HG03139 (cell line): ENCODE measurements at regions not wholly inside any gene's neighbourhood (a gene's known extent, or its start where the extent isn't known, plus 50 kb on each side); places are given as distances from the start of the nearest gene placed in this dataset.

Experiments
- ATAC-seq: cut with Tn5 transposase; IDR thresholded peaks from one replicate; pipeline ENCODE4 v1.9.1; 2021; ENCODE audit not compliant: unreplicated experiment

DNA sequence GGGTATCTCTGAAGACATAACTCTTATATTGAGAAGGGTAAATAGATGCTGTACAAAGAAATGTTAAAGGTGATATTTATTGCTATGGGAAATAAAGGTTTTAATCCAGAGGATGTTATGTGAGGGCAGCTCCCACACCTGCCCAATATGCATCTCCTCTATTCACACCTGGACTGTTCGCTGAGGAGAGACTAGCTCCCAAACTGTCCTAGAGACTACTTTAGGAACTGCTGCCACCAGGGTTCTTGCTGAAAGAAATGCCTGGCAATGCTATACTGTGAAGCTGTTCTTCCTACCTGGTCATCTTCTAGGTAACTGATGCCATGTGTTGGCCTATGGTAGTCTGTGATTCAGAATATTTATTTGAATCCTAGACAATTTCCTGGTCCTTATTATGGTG lies 1421.5 kb upstream of the SPRY2 start:
- no peak for ATAC-seq

DNA sequence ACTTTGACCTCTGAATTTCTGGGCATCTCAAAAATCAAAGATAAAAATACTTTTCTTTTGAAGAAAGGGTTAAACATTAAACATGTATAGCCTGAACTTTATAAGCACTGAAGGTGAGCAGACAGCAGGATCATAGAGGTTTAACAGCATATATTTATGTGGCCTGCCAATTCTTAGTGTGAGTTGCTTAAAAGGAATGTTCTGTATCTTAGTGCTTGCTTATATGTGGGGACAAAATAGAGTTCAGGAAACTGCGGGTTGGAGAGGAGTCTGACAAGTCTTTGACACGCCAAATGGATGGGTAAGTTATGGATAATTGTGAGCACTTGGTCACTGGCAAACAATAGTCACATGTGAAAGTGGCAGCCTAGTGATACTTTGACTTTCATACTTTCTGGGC lies 1419.4 kb upstream of the SPRY2 start:
- no peak for ATAC-seq

DNA sequence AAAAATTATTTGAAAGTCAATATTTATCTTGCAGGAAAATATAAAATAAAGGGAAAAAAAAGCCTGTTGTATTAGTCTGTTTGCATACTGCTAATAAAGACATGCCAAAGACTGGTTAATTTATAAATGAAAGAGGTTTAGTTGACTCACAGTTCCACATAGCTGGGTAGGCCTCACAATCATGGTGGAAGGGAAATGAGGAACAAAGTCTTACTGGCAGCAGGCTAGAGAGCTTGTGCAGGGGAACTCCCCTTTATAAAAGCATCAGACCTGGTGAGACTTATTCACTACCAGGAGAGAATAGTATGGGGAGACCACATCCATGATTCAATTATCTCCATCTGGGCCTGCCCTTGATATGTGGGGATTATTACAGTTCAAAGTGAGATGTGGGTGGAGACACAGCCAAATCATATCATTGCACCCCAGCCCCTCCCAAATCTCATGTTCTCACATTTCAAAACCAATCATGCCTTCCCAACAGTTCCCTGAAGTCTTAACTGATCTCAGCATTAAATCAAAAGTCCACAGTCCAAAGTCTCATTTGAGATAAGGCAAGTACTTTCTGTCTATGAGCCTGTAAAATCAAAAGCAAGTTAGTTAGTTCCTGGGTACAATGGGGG lies 1416.5 kb upstream of the SPRY2 start:
- no peak for ATAC-seq

DNA sequence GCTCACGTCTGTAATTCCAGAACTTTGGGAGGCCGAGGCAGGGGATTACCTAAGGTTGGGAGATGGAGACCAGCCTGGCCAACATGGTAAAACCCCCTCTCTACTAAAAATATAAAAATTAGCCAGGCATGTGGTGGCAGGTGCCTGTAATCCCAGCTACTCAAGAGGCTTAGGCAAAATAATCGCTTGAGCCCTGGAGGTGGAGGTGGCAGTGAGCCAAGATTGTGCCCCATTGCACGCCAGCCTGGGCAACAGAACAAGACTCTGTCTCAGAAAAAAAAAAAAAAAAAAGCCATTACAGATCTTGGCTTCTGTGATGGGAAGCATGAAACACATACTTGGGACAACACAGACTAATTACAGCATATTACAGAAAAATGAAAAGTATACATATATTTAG lies 1404.5 kb upstream of the SPRY2 start:
- no peak for ATAC-seq

DNA sequence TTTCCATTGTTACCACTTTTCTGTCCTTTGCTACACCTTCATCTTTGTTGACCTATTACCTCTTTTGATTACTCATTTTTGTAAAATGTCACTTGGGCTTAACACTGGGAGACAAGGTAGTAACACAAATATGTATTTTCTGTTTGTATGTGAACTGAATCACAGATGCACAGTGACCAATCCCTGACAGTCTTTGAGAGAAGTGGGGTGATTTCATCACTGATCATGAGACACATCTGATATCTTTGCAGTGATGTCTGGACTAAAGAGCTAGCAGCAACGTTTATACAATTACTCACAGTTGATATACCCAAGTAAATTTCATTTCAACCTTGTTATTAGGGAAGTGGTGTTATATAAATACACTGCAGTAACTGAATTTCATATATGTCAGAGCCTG lies 1397.4 kb upstream of the SPRY2 start:
- no peak for ATAC-seq

DNA sequence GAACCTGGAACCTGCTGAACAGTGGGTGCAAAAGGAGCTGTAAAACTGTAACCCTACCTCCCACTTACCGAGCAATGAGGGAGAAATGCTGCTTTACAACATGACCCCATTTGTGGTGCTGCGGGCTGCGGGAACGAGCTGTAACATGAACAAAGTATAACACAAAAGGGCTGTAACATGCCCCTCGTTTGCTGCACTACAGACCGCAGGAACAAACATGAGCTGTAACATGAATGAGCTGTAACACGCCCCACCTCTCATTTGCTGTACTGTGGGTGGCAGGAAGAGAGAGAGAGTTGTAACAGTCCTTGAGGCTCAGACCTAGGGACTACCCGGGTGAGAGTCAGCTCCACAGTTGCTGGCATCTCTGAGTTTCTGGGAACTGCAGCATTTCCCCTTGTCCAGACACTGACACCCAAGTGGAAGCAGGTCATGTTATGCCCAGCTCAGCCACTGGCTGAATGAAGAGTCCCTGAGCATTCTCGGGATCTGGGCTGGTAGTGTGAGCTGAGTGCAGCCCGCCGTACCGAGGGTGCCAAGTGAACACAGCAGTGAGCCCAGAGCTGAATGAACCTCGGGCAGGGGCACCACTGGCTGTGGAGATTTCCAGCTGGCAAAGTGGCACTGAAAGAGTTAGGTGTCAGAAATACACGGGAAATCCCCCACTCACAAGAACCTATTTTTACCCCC lies 1385.3 kb upstream of the SPRY2 start:
- ATAC-seq: no peak

DNA sequence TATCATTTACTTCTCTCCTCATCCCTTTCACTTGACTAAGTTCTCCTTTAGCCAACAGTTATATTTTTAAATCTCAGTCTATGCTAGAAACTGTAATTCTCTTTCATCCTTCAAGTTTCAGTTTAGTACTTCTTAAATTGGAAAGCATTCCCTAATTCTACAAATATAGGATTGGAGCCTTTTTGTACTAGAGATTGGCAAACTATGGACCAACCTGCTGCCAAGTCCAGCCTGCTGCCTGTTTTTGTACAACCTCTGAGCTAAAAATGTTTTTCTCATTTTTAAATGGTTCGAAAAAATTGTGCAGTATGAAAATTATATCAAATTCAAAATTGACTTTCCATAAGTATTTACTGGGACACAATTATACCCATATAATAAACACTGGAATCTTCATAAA lies 1381.5 kb upstream of the SPRY2 start:
- ATAC-seq: no peak

DNA sequence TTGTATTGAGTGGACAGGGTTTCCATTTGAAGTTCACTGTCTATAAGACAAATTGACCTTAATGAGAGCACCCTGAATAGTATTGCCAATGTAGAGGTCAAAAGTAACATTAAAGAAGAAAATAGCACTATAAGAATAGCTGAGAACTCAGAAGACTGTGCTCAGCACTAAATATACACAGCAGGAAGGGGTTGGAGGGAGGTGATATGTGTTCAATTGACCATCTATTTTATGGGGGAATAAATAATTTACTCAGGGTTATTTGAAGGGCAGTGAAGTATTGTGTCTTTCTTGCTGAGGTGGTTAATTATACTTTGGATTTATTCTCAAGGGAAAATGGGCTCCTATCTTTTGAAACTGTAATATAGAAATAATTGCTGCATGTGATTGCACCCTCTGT lies 1380.5 kb upstream of the SPRY2 start:
- ATAC-seq: no peak

DNA sequence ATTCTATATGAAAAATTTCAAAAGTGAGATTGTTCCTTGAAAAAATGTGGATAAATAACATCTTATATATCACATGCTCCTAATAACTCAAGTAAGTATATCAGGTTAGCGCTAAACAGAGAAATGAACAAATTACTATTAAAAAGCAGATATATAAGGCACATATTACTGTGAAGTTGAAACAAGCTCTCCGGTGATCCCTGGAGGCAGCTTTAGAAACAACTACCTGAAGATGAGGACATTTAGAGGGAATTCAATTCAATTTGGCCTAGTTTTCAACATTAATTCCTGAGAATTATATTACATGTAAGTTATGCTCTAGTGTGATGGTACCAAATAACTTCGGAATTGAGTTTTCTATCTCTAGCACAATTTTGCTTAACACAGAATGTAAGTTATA lies 1373.6 kb upstream of the SPRY2 start:
- no peak for ATAC-seq

DNA sequence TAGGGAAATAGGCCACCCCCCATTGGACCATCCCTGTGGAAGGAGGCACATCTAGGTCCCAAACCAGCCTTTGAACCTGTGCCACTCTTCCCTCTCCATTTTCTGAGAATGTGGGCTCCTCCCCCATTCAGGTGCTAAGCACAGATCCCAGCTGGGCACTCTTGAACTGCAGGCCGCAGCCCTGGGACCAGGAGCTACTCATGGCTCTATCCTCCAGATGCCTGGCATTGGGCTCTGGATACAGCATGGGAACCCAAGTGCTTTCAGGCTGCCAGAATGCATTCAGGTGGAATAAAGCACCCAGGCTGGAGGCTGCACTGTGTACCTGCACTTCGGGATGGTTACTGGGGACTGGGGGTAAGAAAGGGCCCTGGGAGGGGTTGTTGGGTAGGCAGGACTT lies 1372.3 kb upstream of the SPRY2 start:
- no peak for ATAC-seq

DNA sequence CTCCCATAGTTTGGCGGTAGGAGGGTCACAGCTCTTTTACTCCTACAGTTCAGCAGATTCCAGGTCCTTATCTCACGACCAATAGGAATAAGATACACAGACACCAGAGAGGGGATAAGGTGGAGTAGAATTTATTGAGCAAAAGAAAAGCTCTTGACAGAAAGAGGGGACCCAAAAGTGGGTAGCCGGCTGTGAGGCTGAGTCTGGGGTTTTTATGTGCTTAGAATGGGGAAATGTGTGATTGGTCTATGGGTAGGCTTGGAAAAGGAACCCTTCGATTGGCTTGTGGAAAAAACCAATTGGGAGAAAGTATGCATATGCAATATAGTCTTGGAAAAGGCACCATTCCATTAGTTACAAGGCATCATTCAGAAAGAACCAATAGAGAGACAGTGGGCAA lies 1356.9 kb upstream of the SPRY2 start:
- no peak for ATAC-seq

DNA sequence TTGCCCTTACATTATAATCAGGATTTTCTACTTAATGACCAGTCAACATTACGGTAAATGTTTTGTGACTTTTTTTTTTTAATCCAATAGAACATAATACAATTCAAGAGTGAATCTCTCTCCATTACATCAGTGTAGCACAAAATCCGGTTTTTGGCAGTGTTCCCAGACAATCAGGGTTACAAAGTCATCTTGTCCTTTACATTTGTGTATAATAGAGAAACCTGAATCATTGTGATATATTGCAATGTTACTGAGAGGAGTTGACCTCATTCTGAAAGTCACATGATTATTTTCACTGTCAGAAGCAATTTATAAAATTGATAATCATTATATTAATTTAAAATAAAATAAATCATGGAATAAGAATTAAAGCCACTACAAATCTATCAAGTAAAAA lies 1346.0 kb upstream of the SPRY2 start:
- ATAC-seq: no peak

DNA sequence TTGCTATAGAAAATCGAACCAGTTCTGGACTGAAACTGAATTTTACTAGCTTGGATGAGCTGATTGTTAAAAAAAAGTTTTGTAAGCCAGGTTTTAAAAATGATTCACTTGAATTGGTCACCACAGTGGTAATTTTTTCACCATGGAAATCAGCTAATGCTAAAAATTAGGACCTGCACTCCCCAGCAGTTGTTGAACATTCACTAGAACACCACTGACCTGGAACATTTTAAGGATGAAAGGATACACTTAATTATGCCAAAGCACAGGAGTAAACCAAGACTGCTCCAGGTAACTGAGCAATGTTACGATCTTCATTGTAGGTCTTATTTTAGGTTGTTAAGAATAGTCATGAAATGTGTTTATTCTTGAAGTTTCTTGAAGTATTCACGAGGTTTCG lies 1342.6 kb upstream of the SPRY2 start:
- no peak for ATAC-seq

DNA sequence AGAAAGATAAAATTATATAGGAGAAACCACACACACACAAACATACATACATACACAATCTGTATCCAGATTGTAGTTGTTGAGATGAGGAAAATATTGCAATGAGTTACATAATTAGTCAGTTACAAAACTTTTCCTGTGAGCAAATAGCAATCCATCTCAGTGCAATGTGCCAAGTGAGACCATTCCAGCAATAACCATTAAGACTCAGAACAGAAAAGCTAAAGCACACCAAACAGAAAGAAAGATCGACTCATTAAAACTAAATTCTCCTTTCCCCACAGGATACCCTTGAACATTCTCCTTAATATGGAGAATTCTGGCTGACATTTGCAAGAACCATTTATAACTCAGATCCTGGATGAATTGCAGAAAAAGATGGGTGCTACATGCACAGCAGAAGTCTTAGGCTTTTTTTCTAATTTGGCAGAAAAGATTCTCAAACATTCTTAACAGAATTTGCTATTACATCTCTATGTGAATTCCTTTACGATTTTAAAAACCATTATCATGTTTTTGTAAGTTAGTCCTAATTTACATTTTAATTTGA lies 1341.2 kb upstream of the SPRY2 start:
- no peak for ATAC-seq

DNA sequence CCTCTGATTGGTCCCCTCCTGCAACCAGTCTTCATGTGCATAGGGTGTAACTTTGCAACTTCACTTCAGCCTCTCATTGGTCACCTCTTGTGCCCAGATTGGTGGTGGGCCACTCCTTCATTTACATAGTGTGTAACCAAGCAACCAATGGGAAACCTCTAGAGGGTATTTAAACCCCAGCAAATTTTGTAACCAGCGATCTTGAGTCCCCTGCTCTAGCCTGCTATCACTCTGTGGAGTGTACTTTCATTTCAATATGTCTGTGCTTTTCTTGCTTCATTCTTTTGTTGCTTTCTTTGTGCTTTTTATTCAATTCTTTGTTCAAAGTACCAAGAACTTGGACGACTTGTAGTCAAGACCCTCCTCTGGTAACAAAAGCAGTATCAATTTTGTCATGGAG lies 1336.9 kb upstream of the SPRY2 start:
- ATAC-seq: no peak

DNA sequence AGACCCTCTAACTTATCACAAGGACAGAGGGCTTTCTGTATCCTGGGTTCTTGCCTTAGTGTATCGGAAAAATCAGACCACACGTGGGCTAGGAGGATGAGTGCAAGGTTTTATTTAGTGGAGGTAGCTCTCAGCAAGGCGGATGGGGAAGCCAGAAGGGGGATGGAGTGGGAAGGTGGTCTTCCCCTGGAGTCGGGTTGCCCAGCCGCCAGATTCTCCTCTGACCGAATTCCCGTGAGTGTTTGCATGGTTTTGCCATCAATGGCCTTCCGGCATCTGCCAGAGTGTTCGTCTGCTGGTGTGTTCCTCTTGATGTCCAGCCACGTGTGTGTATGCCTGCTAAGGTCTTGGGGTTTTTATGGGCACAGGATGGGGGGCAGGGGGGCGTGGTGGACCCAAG lies 1335.1 kb upstream of the SPRY2 start:
- no peak for ATAC-seq

DNA sequence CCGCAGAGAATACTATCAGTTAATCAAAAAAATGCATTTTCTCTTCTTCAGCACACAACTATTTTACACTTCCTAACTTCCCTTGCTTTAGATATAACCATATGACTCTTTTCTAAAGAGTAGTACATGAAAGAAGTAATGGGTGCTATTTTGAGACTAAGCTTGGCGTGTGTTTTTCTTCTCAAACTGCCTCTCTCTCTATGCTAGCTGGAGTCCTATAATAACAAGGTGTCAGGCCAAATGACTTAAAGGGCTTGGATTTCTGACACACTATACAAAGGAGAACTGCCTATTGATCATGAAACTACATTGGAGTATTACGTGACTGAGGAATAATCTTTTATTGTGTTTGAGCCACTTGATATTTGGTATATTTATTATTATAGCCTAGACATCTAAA lies 1330.1 kb upstream of the SPRY2 start:
- ATAC-seq: no peak

DNA sequence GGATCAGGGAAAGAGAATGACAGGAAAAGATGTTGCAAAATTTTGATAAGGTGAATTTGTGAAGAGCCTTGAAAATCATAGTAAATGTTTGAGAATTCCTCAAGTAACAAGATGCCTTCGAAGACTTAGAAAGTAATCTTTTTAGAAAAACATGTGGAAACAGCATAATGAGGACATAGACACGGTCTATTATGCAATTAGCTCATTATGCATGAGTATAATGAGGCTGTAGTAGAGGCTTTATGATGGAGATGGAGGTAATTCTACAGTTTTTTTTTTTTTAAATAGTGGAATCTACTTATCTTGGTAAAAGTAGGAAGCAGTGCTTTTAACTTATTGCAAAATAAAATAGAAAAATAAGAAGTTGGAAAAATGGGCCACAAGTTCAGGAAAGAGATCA lies 1329.1 kb upstream of the SPRY2 start:
- no peak for ATAC-seq

DNA sequence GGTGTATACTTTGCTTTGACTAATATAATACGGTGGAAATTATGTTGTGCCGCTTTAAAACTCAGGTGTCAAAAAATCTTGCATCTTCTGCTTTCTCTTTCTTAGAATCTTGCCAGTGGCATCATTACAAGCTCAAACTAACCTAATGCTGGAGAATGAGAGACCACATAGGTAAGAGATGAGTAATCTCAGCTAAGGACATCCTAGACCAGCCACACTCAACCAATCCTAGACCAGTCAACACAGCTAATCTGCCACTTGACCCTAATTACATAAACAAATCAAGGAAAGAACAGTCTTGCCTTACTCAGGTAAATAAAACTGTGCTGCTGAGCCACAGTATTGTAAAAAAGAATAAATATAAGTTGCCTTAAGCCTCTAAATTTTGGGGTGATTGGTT lies 1323.9 kb upstream of the SPRY2 start:
- ATAC-seq: no peak

DNA sequence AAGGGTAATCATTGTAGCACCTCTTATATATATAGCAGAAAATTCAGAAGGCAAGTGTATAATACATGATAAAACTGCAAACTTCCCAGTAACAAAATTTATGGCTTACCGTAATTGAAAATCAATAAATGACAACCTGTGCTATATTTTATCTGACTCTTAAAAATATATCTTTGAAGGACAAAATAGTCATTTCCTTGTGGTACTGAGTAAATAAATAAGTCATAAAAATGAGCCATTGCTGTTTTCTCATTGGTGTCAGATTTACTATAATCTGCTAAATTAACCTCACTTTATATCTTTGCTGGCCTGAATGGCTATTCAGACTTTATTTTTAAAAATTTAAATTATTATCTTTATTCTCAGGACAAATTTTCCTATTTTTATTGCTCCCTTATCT lies 1319.1 kb upstream of the SPRY2 start:
- ATAC-seq: no peak

DNA sequence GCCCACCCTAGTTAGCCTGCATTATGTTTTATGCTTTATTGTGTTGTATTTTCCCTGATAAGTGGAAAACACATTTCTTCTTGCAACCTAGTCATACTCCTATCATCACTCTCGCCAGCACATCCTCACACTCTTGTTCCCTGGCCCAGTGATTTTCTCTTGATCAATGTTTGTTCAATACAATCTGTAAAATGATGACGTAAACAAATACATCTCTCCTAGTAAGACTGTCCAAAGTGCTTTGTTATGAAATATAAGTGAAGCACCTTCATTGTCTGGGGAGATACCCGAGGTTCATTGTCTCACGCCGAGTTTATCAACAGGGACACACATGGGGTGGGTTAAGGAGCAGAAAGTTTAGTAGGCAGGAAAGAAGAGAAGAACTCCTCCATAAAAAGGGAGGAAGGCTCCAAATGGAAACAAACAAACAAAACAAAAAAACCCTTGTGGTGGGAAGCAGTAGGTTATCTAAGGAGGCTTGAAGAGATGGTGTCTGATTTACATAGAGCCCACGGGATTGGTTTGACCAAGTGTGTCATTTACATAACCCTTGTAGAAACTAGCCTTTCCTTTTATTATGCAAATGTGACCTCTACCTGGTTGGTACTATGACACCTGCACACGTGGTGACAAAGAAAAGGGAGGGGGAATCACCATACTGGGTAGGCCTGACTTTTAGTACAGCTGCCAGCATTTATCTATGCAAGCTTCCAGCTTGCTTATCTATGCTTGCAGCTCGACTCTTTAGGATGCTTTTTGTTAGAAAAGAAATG lies 1317.9 kb upstream of the SPRY2 start:
- ATAC-seq: no peak

DNA sequence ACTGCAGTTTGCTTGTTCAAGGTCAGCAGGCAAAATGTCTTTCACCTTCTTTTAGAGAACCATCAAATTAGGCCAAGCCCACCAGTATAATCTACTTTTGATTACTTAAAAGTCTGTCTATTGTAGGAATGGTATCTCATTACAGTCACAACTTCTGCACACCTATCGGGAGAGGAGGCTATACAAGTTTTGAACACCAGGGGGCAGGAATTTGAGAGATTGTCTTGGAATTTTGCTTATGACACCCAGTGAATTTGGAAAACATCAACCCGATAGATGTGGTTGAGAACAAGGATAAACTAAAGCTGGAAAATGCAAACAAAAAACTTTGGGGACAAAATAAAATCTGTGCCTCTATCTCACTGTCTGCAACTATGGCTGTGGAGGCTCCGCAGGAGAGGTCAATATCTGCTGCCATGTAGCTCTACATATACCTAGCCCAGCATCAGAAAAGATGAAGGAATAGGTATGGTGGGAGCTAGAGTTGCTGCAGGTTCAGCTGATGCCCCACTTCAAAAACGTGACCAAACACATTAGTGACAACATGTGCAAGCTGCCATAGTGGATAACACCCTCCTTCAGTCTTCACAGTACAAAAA lies 1299.2 kb upstream of the SPRY2 start:
- ATAC-seq: no peak
